ENCODE measurements at regions not wholly inside any gene's neighbourhood (a gene's known extent, or its start where the extent isn't known, plus 50 kb on each side); places are given as distances from the start of the nearest gene placed in this dataset.
"Not testable (repeated sequence)": the region's sequence is repeated elsewhere in the genome, so short reads cannot be mapped to it uniquely, and the experiment has no call there.

DNA sequence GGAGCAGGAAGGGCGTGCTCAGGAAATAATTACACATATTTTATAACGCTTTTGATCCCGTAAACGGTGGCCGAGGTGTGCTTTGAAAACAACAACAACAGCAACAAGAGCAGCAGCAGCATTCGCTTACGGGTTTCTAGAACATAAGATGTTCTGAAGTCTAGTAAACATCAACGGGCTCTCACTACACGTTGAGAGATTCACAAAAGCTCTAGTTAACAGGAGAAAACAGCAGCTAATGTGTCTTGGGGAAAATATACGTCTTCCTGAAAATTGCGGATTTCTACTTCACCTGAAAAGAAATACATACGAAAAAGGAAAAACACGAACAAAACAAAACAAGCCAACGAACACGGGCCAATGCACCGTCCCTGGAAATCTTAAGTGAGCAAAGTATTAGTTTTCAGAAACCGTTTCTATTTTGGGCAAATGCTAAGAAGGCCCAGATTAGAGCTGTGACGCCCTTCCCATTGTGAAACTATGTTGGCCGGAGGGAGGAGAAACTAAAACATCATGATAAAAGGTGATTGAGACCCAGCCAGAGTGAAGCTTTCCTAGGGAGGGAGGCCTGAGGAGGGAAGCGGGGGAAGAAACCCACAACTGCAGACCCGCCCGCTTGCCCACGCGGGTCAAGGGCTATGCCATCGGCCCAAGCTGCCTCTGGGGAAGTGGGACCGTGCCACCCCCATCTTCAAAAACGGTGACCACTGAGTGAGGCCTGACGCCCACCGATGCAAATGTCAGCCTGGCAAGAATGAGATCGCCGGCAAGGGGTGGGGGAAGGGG is 105.9 kb upstream of the ANKRD30BL start:
- H3K4me3 Mint-ChIP-seq; DNase-seq; H3K9me3 Mint-ChIP-seq; H3K27me3 Mint-ChIP-seq; H3K36me3 Mint-ChIP-seq; H3K4me1 Mint-ChIP-seq; H3K27ac Mint-ChIP-seq; POLR2A ChIA-PET; ATAC-seq (ENCODE audit: low read depth): not testable (repeated sequence)

DNA sequence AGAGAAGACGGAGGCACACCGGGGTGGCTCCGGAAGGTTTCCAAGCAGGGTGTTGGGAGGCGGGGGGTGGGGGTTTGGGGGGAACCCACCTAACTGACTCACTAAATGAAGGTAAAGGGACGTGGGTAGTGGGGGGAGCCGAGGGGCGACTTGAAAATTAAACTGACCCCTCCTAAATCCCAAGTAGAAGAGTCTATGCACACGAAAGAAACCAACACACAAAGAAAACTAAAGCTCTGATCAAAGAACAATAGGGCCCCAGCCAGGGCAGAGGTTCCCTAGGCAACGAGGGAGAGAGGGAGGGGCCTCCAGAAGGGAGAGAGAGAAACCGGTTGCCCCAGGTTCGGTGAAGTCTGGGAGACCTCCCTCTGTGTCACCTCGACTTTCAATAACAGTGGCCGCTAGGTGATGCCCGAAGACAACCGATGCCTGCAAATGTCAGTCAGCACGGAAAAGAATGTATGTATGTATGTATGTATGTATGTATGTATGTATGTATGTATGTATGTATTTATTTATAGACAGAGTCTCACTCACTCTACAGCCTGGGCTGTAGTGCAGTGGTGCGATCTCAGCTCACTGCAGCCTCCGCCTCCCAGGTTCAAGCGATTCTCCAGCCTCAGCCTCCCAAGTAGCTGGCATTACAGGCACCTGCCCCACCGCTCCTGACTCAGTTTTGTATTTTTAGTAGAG is 106.7 kb upstream of the ANKRD30BL start:
- DNase-seq (peak; percentile 51), ATAC-seq (ENCODE audit: low read depth) (peak; percentile 74)
- H3K4me1 Mint-ChIP-seq, H3K27ac Mint-ChIP-seq, POLR2A ChIA-PET, H3K27me3 Mint-ChIP-seq, H3K36me3 Mint-ChIP-seq, H3K9me3 Mint-ChIP-seq: not testable (repeated sequence)
- H3K4me3 Mint-ChIP-seq: peak overlapping the region; percentile 65

DNA sequence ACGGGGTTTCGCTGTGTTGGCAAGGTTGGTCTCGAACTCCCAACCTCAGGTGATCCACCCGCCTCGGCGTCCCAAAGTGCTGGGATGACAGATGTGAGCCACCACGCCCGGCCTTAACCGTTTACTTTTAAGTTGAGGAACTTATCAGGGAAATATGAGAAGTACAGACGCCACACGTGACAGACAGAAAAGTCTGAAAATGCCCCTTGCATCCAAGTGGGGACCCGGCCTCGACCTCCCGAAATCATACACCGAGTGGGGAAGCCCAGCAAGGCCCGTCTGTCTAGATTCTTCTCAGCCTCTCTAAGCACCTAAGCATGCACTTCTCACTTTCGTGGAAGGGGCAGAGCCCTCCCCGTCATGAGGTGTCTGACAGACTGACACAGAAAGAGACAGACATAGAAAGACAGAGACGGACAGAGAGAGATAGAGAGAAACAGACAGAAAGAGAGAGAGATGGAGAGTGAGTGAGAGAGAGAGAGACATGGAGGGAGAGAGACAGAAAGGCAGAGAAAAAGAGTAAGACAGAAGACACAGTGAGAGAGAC is 107.3 kb upstream of the ANKRD30BL start:
- ATAC-seq (ENCODE audit: low read depth): no peak
- Mint-ChIP-seq H3K27ac (no peak overlapping the region), H3K36me3 (no peaks in the 10 kb centered on the region), H3K4me3 (no peak overlapping the region), H3K27me3 (no peaks in the 10 kb centered on the region), H3K4me1 (peaks cover 1% of the 10 kb centered on the region), H3K9me3 (no peaks in the 10 kb centered on the region)
- POLR2A ChIA-PET: no interaction called here
- DNase-seq: no peak

DNA sequence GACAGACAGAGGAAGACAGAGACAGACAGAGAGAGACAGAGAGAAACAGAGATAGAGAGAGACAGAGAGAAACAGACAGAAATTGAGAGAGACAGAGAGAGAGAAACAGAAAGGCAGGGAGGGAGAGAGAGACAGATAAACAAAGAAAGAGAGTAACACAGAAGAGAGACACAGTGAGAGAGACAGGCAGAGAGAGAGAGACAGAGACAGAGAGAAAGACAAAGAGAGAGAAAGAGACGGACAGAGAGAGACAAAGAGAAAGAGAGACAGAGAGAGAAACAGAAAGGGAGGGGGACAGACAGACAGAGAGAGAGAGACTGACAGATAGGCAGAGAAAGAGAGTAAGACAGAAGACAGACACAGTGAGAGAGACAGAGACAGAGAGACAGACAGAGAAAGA is 108.5 kb upstream of the ANKRD30BL start:
- POLR2A ChIA-PET: no interaction called here
- no peak for DNase-seq
- H3K9me3 Mint-ChIP-seq: no peaks in the 10 kb centered on the region
- H3K4me1 Mint-ChIP-seq: peaks cover 1% of the 10 kb centered on the region
- H3K27ac Mint-ChIP-seq: no peak overlapping the region
- no peak for ATAC-seq (ENCODE audit: low read depth)
- H3K36me3 Mint-ChIP-seq: no peaks in the 10 kb centered on the region
- H3K4me3 Mint-ChIP-seq: no peak overlapping the region
- H3K27me3 Mint-ChIP-seq: no peaks in the 10 kb centered on the region

DNA sequence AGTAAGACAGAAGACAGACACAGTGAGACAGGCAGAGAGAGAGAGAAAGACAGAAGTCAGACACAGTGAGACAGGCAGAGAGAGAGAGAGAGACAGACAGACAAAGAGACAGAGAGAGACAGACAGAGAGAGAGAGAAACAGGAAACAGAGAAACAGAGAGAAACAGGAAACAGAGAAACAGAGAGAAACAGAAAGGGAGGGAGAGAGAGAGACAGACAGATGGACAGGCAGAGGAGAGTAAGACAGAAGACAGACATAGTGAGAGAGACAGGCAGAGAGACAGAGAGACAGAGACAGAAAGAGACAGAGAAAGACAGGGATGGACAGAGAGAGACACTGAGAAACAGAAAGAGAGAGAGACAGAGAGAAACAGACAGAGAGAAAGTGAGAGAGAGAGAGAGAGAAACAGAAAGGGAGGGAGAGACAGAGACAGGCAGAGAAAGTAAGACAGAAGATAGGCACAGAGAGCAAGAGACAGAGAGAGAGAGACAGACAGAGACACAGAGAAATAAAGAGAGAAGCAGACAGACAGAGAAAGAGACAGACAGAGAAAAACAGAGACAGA is 109.3 kb upstream of the ANKRD30BL start:
- Mint-ChIP-seq H3K4me1 (peaks cover 1% of the 10 kb centered on the region), H3K27ac (no peak overlapping the region), H3K36me3 (no peaks in the 10 kb centered on the region), H3K4me3 (no peak overlapping the region), H3K9me3 (peaks cover 2% of the 10 kb centered on the region), H3K27me3 (no peaks in the 10 kb centered on the region)
- DNase-seq (no peak), ATAC-seq (ENCODE audit: low read depth) (no peak)
- POLR2A ChIA-PET: no interaction called here

DNA sequence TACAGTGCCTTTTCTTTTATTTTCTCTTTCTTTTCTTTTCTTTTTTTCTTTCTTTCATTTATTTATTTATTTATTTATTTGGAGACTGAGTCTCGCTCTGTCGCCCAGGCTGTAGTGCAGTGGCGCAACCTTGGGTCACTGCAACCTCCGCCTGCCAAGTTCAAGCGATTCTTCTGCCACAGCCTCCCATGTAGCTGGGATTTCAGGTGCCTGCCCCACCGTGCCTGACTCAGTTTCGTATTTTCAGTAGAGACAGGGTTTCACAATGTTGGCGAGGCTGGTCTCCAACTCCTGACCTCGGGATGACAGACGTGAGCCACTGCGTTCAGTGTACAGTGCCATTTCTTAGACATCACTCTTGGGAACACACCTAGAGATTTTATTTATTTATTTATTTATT is 110.0 kb upstream of the ANKRD30BL start:
- H3K36me3 Mint-ChIP-seq; H3K27me3 Mint-ChIP-seq; H3K4me3 Mint-ChIP-seq; H3K27ac Mint-ChIP-seq; H3K9me3 Mint-ChIP-seq; ATAC-seq (ENCODE audit: low read depth); POLR2A ChIA-PET; H3K4me1 Mint-ChIP-seq; DNase-seq: not testable (repeated sequence)

DNA sequence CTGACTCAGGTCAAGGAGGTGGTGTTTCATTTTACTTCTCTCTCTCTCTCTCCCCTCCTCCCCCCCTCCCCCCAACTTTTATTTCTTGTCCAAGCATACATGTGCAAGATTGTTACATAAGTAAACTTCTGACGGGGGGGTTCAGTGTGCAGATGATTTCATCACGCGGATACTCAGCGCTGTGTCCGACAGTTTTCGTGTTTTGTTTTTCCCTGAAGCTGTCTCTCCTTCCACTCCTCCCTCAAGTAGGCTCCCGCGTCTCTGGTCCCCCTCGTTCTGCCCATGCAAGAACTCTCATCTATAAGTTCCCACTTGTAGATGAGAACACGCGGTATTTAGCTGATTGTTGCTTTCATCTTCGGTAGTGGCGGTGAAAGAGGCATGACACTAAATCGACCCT is 111.0 kb upstream of the ANKRD30BL start:
- peaks cover 2% of the 10 kb centered on the region for H3K9me3 Mint-ChIP-seq
- H3K27ac Mint-ChIP-seq: no peak overlapping the region
- POLR2A ChIA-PET: no interaction called here
- H3K27me3 Mint-ChIP-seq: no peaks in the 10 kb centered on the region
- H3K4me3 Mint-ChIP-seq: no peak overlapping the region
- DNase-seq (no peak), ATAC-seq (ENCODE audit: low read depth) (no peak)
- no peaks in the 10 kb centered on the region for H3K36me3 Mint-ChIP-seq
- H3K4me1 Mint-ChIP-seq: peaks cover 1% of the 10 kb centered on the region

DNA sequence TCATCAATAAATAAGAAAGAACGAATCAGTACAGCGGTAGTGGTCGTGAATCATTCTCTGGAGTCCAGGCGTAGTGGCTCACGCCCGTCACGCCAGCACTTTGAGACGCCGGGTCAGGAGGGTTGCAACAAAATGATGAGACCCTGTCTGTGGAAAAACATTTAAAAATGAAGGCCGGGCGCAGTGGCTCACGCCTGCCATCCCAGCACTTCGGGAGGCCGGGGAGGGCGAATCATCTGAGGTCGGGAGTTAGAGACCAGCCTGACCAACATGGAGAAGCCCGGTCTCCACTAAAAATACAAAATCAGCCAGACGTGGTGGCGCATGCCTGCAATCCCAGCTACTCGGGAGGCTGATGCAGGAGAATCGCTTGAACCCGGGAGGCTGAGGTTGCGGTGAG is 111.8 kb upstream of the ANKRD30BL start:
- not testable (repeated sequence) for H3K4me1 Mint-ChIP-seq, H3K27ac Mint-ChIP-seq

DNA sequence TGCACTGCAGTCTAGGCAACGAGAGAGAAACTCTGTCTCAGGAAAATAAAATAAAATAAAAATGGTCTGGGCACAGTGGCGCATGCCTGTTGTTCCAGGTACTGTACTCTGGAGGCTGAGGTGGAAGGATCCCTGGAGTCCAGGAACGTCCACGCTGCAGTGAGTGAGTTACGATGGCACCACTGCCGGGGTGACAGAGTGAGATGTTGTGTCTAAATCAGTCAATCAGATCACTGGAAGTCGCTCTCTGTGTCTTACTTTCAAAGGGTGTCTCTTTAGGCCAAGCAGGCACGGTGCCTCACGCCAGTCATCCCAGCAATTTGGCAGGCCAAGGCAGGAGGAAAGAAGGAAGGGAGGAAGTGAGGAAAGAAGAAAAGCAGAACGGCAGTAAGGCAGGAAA is 112.2 kb upstream of the ANKRD30BL start:
- ATAC-seq (ENCODE audit: low read depth) (no peak), DNase-seq (no peak)
- POLR2A ChIA-PET: no interaction called here
- Mint-ChIP-seq H3K4me1 (no peaks in the 10 kb centered on the region), H3K4me3 (no peak overlapping the region), H3K27me3 (no peaks in the 10 kb centered on the region), H3K36me3 (peaks cover 1% of the 10 kb centered on the region), H3K27ac (no peak overlapping the region), H3K9me3 (peaks cover 6% of the 10 kb centered on the region)

More for the DNA sequence above, 111.8 kb upstream of the ANKRD30BL start:
- H3K4me3 Mint-ChIP-seq; H3K36me3 Mint-ChIP-seq; H3K27me3 Mint-ChIP-seq; ATAC-seq (ENCODE audit: low read depth); POLR2A ChIA-PET; DNase-seq; H3K9me3 Mint-ChIP-seq: not testable (repeated sequence)

DNA sequence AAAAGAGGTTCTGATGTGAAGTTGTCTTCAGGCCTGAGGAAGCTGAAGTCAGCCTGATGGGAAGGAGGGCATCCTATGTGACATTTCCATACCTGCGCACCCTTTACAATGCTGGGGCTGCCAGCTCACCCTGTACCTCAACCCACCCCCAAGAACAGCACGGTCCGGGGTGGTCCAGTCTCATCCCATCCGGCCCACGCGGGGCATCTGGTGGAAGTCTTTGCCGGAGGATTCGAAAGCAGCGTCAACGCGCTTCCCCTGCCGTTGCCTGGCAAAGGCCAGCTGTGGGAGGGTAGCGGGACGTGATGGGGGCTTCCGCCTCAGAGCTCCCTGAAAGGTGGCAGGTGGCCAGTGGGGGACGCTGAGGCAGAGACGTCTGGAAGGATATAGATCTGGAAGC is 113.6 kb upstream of the ANKRD30BL start:
- Mint-ChIP-seq H3K4me3 (no peak overlapping the region), H3K36me3 (peaks cover 1% of the 10 kb centered on the region), H3K27me3 (no peaks in the 10 kb centered on the region), H3K9me3 (peaks cover 10% of the 10 kb centered on the region), H3K4me1 (no peaks in the 10 kb centered on the region), H3K27ac (no peak overlapping the region)
- no peak for DNase-seq
- POLR2A ChIA-PET: no interaction called here
- no peak for ATAC-seq (ENCODE audit: low read depth)

DNA sequence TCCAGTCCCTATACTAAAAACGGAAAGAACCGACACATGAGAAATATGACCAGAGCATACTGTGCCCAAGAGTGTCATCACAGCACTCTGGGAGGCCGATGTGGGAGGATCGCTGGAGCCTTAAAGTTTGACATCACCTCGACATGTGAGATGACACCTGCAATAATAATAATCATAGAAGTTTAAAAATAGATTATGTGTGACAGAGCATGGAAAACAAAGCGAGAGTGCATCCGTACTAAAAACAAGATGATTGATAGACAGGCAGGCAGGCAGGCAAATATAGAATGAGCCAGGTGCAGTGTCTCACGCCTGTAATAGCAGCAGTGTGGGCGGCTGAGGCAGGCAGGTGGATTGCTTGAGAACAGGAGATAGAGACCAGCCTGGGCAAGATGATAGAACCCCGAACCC is 114.8 kb upstream of the ANKRD30BL start:
- H3K36me3 Mint-ChIP-seq: peaks cover 1% of the 10 kb centered on the region
- ATAC-seq (ENCODE audit: low read depth): no peak
- no peak for DNase-seq
- H3K27me3 Mint-ChIP-seq: no peaks in the 10 kb centered on the region
- POLR2A ChIA-PET: no interaction called here
- no peak overlapping the region for H3K4me3 Mint-ChIP-seq
- no peak overlapping the region for H3K27ac Mint-ChIP-seq
- H3K9me3 Mint-ChIP-seq: peaks cover 10% of the 10 kb centered on the region
- no peaks in the 10 kb centered on the region for H3K4me1 Mint-ChIP-seq

DNA sequence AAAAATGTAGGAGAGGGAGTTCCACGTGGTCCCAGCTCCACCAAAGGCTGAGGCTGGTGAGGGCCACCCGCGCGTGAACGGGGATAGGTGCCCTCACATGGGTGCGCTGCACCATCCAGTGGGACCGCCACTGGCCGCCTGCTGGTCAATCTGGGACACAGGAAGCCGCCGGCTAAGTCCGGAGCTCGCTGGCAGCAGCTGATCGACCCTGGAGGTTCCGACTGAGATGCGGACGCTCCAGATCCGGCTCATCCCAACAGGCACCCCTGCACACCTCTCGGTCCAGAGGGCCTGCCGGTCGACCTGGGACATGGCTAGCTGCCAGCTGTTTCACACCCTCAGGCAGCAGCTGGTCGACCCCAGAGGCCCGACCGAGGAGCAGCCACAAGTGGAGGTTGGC is 116.5 kb upstream of the ANKRD30BL start:
- ATAC-seq (ENCODE audit: low read depth): no peak

DNA sequence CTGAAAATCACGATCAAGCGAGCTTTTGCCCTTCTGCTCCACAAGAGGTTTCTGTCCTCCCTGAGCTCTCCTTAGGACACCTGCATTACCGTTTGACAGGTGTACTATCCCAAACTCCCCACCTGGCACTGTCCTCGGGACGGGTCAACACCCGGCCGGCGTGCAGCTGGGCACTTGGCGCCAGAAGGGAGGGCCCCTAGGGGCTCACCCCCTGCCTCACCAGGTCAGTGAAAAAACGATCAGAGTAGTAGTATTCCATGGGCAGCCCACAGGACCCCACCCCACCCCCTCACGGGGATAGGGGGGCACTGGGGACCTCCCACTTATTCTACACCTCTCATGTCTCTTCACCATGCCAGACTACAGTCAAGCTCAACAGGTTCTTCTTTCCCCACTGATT is 117.6 kb upstream of the ANKRD30BL start:
- POLR2A ChIA-PET: no interaction called here
- Mint-ChIP-seq H3K36me3 (peaks cover 1% of the 10 kb centered on the region), H3K9me3 (peaks cover 10% of the 10 kb centered on the region), H3K4me1 (no peaks in the 10 kb centered on the region), H3K27ac (no peak overlapping the region), H3K27me3 (no peaks in the 10 kb centered on the region), H3K4me3 (no peak overlapping the region)
- DNase-seq: no peak
- ATAC-seq (ENCODE audit: low read depth): no peak

More for the DNA sequence above, 116.5 kb upstream of the ANKRD30BL start:
- Mint-ChIP-seq H3K27ac (no peak overlapping the region), H3K36me3 (peaks cover 1% of the 10 kb centered on the region), H3K9me3 (peaks cover 10% of the 10 kb centered on the region), H3K4me3 (no peak overlapping the region), H3K27me3 (no peaks in the 10 kb centered on the region), H3K4me1 (no peaks in the 10 kb centered on the region)
- no peak for DNase-seq
- POLR2A ChIA-PET: no interaction called here

Measured in activated naive CD8-positive, alpha-beta T cell treated with anti-CD3 and anti-CD28 coated beads, Interleukin-2, amount 10 ng/mL, durations not matched to agents 7 days and 5 days (primary cell).